HPDE6-E6E7 (cell line): ENCODE measurements at regions not wholly inside any gene's neighbourhood (a gene's known extent, or its start where the extent isn't known, plus 50 kb on each side); places are given as distances from the start of the nearest gene placed in this dataset.
"Not testable (repeated sequence)": the region's sequence is repeated elsewhere in the genome, so short reads cannot be mapped to it uniquely, and the experiment has no call there.

Experiments
- DNase-seq: peaks from one replicate; pipeline ENCODE4 v3.0.0; 2011; ENCODE audit warnings: missing footprints; ENCODE audit errors: extremely low spot score

GRCh38 chr3:153370680-153371079 is 208.7 kb downstream of the RAP2B start:
- no peak for DNase-seq

- peak; percentile 39 for DNase-seq
Measured at GRCh38 chr3:153372326-153372725, 210.3 kb downstream of the RAP2B start.

GRCh38 chr3:153373606-153374005 is 211.6 kb downstream of the RAP2B start:
- DNase-seq = no peak

- DNase-seq = not testable (repeated sequence)
Measured at GRCh38 chr3:153378366-153378765, 216.3 kb downstream of the RAP2B start.

- no peak for DNase-seq
Measured at GRCh38 chr3:153379516-153379915, 217.5 kb downstream of the RAP2B start.

- no peak for DNase-seq
Measured at GRCh38 chr3:153385343-153385742, 223.3 kb downstream of the RAP2B start.

- DNase-seq = no peak
Measured at GRCh38 chr3:153392363-153392762, 230.3 kb downstream of the RAP2B start.

- DNase-seq = no peak
Measured at GRCh38 chr3:153394017-153394416, 232.0 kb downstream of the RAP2B start.

- DNase-seq = no peak
Measured at GRCh38 chr3:153396581-153396980, 234.6 kb downstream of the RAP2B start.

- no peak for DNase-seq
Measured at GRCh38 chr3:153397794-153398193, 235.8 kb downstream of the RAP2B start.

GRCh38 chr3:153399636-153400035 is 237.6 kb downstream of the RAP2B start:
- no peak for DNase-seq

- peak; percentile 13 for DNase-seq
Measured at GRCh38 chr3:153400641-153401040, 238.6 kb downstream of the RAP2B start.

GRCh38 chr3:153404157-153404556 is 242.1 kb downstream of the RAP2B start:
- no peak for DNase-seq

- not testable (repeated sequence) for DNase-seq
Measured at GRCh38 chr3:153405320-153405719, 243.3 kb downstream of the RAP2B start.

- DNase-seq = no peak
Measured at GRCh38 chr3:153410517-153410916, 248.5 kb downstream of the RAP2B start.

GRCh38 chr3:153414982-153415381 is 253.0 kb downstream of the RAP2B start:
- no peak for DNase-seq

GRCh38 chr3:153422314-153422713 is 260.3 kb downstream of the RAP2B start:
- DNase-seq = no peak

GRCh38 chr3:153423820-153424219 is 261.8 kb downstream of the RAP2B start:
- not testable (repeated sequence) for DNase-seq

GRCh38 chr3:153426344-153426743 is 264.3 kb downstream of the RAP2B start:
- no peak for DNase-seq

GRCh38 chr3:153426803-153427202 is 264.8 kb downstream of the RAP2B start:
- no peak for DNase-seq

- DNase-seq = no peak
Measured at GRCh38 chr3:153429821-153430220, 267.8 kb downstream of the RAP2B start.

GRCh38 chr3:153431076-153431475 is 269.1 kb downstream of the RAP2B start:
- no peak for DNase-seq

GRCh38 chr3:153437666-153438065 is 275.6 kb downstream of the RAP2B start:
- no peak for DNase-seq

GRCh38 chr3:153438271-153438670 is 276.2 kb downstream of the RAP2B start:
- no peak for DNase-seq

- no peak for DNase-seq
Measured at GRCh38 chr3:153439780-153440179, 277.8 kb downstream of the RAP2B start.
